Endothelial cell of umbilical vein (primary cell): ENCODE measurements at regions not wholly inside any gene's neighbourhood (a gene's known extent, or its start where the extent isn't known, plus 50 kb on each side); places are given as distances from the start of the nearest gene placed in this dataset.
"Not testable (repeated sequence)": the region's sequence is repeated elsewhere in the genome, so short reads cannot be mapped to it uniquely, and the experiment has no call there.

Source experiments
- BruUV-seq: library from RNA; stranded (reverse); fragments of 400-500 nt; replicated peaks from 2 replicates; lab custom pipeline; 2021; lab: Mats Ljungman, UMichigan
- CTCF ChIA-PET: fragments of 300-600, 350-600 bp; sonication (Branson Sonifier 250); formaldehyde crosslinking; loops from one replicate; lab custom pipeline; 2021; ENCODE audit warnings: antibody characterized with exemption, inconsistent platforms; lab: Charles Lee
- POLR2A ChIA-PET: fragments of 300-600, 350-600 bp; sonication (Branson Sonifier 250); formaldehyde crosslinking; loops from one replicate; lab custom pipeline; 2021; ENCODE audit warnings: antibody characterized with exemption, inconsistent platforms; lab: Charles Lee
- DNase-seq: peaks from one replicate; pipeline ENCODE4 v3.0.0-alpha.2; 2011; ENCODE audit warnings: low read depth, low spot score
- FAIRE-seq: peaks from 2 replicates; lab custom pipeline; 2011; peaks lifted over from hg19 to GRCh38; lab: Jason Lieb, UNC
- H2AFZ ChIP-seq: 2 replicates; pipeline ENCODE4 v1.6.0; 2012; ENCODE audit warnings: low read depth, low read length, control low read depth, inconsistent platforms
- H3K27ac ChIP-seq: 2 replicates; pipeline ENCODE4 v1.5.1; 2011; ENCODE audit warnings: low read depth, mild to moderate bottlenecking, control low read depth, low read length, moderate library complexity; ENCODE audit not compliant: insufficient read depth
- H3K27me3 ChIP-seq, 2 experiments: 2 replicates each; pipeline versions ENCODE4 v1.6.0 to v1.6.1; 2011; ENCODE audit warnings: low read length in 2 of 2, mixed read lengths in 1 of 2; ENCODE audit not compliant: control insufficient read depth in 2 of 2, insufficient read depth in 2 of 2
- H3K36me3 ChIP-seq, 2 experiments: 2 replicates in 1 of 2; 3 replicates in 1 of 2; pipeline ENCODE4 v1.5.1; 2011; ENCODE audit warnings: low read length in 2 of 2, mild to moderate bottlenecking in 1 of 2, moderate library complexity in 1 of 2; ENCODE audit not compliant: control insufficient read depth in 2 of 2, insufficient read depth in 2 of 2; ENCODE audit errors: extremely low read depth in 1 of 2
- H3K4me1 ChIP-seq: 3 replicates; pipeline ENCODE4 v1.5.1; 2011; ENCODE audit warnings: mild to moderate bottlenecking, low read length; ENCODE audit not compliant: control insufficient read depth, insufficient read depth; ENCODE audit errors: extremely low read depth
- H3K4me2 ChIP-seq: 2 replicates; pipeline ENCODE4 v1.6.1; 2011; ENCODE audit warnings: low read length, control low read depth, mixed read lengths; ENCODE audit not compliant: insufficient read depth
- H3K4me3 ChIP-seq, 3 experiments: fragments of 200-600 bp in 1 of 3; sonication (generic), shearing (Covaris generic) in 1 of 3; replicated peaks in 1 of 3; 2 replicates each; pipeline ENCODE4 v1.5.1; 2011 to 2016; ENCODE audit warnings: control low read depth in 3 of 3, low read length in 3 of 3, mild to moderate bottlenecking in 2 of 3, inconsistent platforms in 1 of 3, low read depth in 1 of 3, moderate library complexity in 1 of 3; ENCODE audit not compliant: insufficient read depth in 1 of 3
- H3K79me2 ChIP-seq: 2 replicates; pipeline ENCODE4 v1.6.0; 2012; ENCODE audit warnings: low read length, inconsistent platforms; ENCODE audit not compliant: control insufficient read depth, insufficient read depth
- H3K9ac ChIP-seq: replicated peaks from 2 replicates; pipeline ENCODE3; 2011; ENCODE audit warnings: low read length, control low read depth; ENCODE audit not compliant: insufficient read depth; ENCODE audit errors: extremely low read depth
- H3K9me1 ChIP-seq: replicated peaks from 3 replicates; pipeline ENCODE4 v1.6.0; 2011; ENCODE audit warnings: mild to moderate bottlenecking, low read length; ENCODE audit not compliant: control insufficient read depth, insufficient read depth; ENCODE audit errors: extremely low read depth
- H3K9me3 ChIP-seq: replicated peaks from 2 replicates; pipeline ENCODE4 v1.5.1; 2012; ENCODE audit warnings: low read length, inconsistent platforms; ENCODE audit not compliant: control insufficient read depth, insufficient read depth
- H4K20me1 ChIP-seq: replicated peaks from 2 replicates; pipeline ENCODE3; 2011; ENCODE audit warnings: mild to moderate bottlenecking, low read length; ENCODE audit not compliant: control insufficient read depth, insufficient read depth; ENCODE audit errors: extremely low read depth
- CTCF ChIP-seq, 2 donors: IDR thresholded peaks; 1 replicate in 1 of 2; 2 replicates in 1 of 2; pipeline ENCODE4 v1.5.1; 2011; ENCODE audit warnings: low read length in 2 of 2, mild to moderate bottlenecking in 2 of 2, moderate library complexity in 2 of 2, control low read depth in 1 of 2, inconsistent platforms in 1 of 2, low read depth in 1 of 2; ENCODE audit not compliant: insufficient read depth in 1 of 2; ENCODE audit errors: extremely low read depth in 1 of 2
- FOS ChIP-seq: IDR thresholded peaks from 2 replicates; pipeline ENCODE4 v1.6.1; 2011; ENCODE audit warnings: mild to moderate bottlenecking, low read length, moderate library complexity, borderline replicate concordance; ENCODE audit not compliant: insufficient read depth
- GATA2 ChIP-seq: IDR thresholded peaks from 2 replicates; pipeline ENCODE4 v1.7.0; 2011; ENCODE audit warnings: low read depth, mild to moderate bottlenecking, moderate library complexity, mixed read lengths, low read length; ENCODE audit not compliant: insufficient read length, insufficient read depth
- MAX ChIP-seq: IDR thresholded peaks from 2 replicates; pipeline ENCODE4 v1.6.1; 2011; ENCODE audit not compliant: insufficient read depth, insufficient read length
- dilution Hi-C: fragments of 300-500 bp; cut with MboI; formaldehyde crosslinking; loops from one replicate; pipeline ENCODE4 v1.15.0; 2019; ENCODE audit warnings: low sequenced_read_pairs; ENCODE audit not compliant: extremely low pct_ligation_motif_present
- intact Hi-C: fragments of 100-400 bp; cut with micrococcal nuclease; formaldehyde crosslinking; loops from one replicate; pipeline ENCODE4 v1.10.0; 2022

- H4K20me1 ChIP-seq, POLR2A ChIA-PET, intact Hi-C loops: not testable (repeated sequence)
These were observed 119.8 kb upstream of the CCDC180 start for GRCh38 chr9:97187706-97188105.

GRCh38 chr9:97186493-97186892, 121.0 kb upstream of the CCDC180 start:
- dilution Hi-C loops = no loop called here
- no peak for TF ChIP-seq MAX
- TF ChIP-seq CTCF (IDR thresholded peaks at IDR 0.05; ENCODE audit: extremely low read depth in 1 of 2, insufficient read depth in 1 of 2, low read depth in 1 of 2, low read length in 2 of 2) = no peak
- no peak for TF ChIP-seq GATA2
- TF ChIP-seq FOS = no peak
- H3K9me1 ChIP-seq = no peaks in the 10 kb centered on the region
- H3K9ac ChIP-seq = no peak overlapping the region
- H2AFZ ChIP-seq = no peak overlapping the region
- BruUV-seq = no TSS peak
- DNase-seq (no peak), FAIRE-seq (no peak)
- H3K27me3 ChIP-seq = no peaks in the 10 kb centered on the region
- no peak overlapping the region for H3K27ac ChIP-seq
- intact Hi-C loops = no loop called here
- no peaks in the 10 kb centered on the region for H3K9me3 ChIP-seq
- no peaks in the 10 kb centered on the region for H3K79me2 ChIP-seq
- CTCF ChIA-PET = no interaction called here
- no peak overlapping the region for H3K4me2 ChIP-seq
- POLR2A ChIA-PET = no interaction called here
- H3K36me3 ChIP-seq = no peaks in the 10 kb centered on the region
- no peaks in the 10 kb centered on the region for H3K4me1 ChIP-seq
- no peaks in the 10 kb centered on the region for H4K20me1 ChIP-seq
- H3K4me3 ChIP-seq = no peak overlapping the region

More at GRCh38 chr9:97187706-97188105, 119.8 kb upstream of the CCDC180 start:
- DNase-seq, BruUV-seq, H3K9ac ChIP-seq, H3K4me3 ChIP-seq, CTCF ChIA-PET, H3K4me2 ChIP-seq, H2AFZ ChIP-seq, H3K36me3 ChIP-seq, H3K27ac ChIP-seq, H3K9me1 ChIP-seq, H3K27me3 ChIP-seq, H3K4me1 ChIP-seq, H3K9me3 ChIP-seq, FAIRE-seq, dilution Hi-C loops, H3K79me2 ChIP-seq: not testable (repeated sequence)

GRCh38 chr9:97182532-97182931, 124.9 kb upstream of the CCDC180 start:
- intact Hi-C loops, H3K27ac ChIP-seq, FAIRE-seq, H3K4me3 ChIP-seq, H3K36me3 ChIP-seq, H3K9me3 ChIP-seq, H3K27me3 ChIP-seq, BruUV-seq, DNase-seq, H3K4me2 ChIP-seq, H4K20me1 ChIP-seq, H3K9me1 ChIP-seq, H3K9ac ChIP-seq, H3K4me1 ChIP-seq, H2AFZ ChIP-seq, H3K79me2 ChIP-seq, POLR2A ChIA-PET, CTCF ChIA-PET, dilution Hi-C loops: not testable (repeated sequence)
